IMR-90 (cell line): ENCODE measurements at regions not wholly inside any gene's neighbourhood (a gene's known extent, or its start where the extent isn't known, plus 50 kb on each side); places are given as distances from the start of the nearest gene placed in this dataset.

ENCODE experiments used
- ATAC-seq: fragments of 200-7000 bp; cut with Tn5 transposase; 2 replicates; pipeline ENCODE4 v1.9.1; 2020; ENCODE audit warnings: low read depth, mild to moderate bottlenecking, moderate library complexity
- BruUV-seq: library from RNA; stranded (reverse); fragments of 400-500 nt; replicated peaks from 2 replicates; lab custom pipeline; 2021; lab: Mats Ljungman, UMichigan
- CTCF ChIA-PET: fragments of 300-600 bp; formaldehyde crosslinking; extraction: SDS; loops from one replicate; lab custom pipeline; 2021; ENCODE audit warnings: antibody characterized with exemption; lab: Yijun Ruan, JAX
- POLR2A ChIA-PET: fragments of 300-600 bp; sonication (Branson Sonifier 250); formaldehyde crosslinking; loops from one replicate; lab custom pipeline; 2022; ENCODE audit warnings: antibody characterized with exemption; ENCODE audit not compliant: unreplicated experiment; lab: Charles Lee
- DNase-seq: peaks from one replicate; pipeline ENCODE4 v3.0.0; 2013
- H2AFZ ChIP-seq: replicated peaks from 2 replicates; pipeline ENCODE3; 2013; ENCODE audit warnings: low read length, mild to moderate bottlenecking; ENCODE audit not compliant: poor library complexity
- H2AK5ac ChIP-seq: 2 replicates; pipeline ENCODE4 v1.6.1; 2013; ENCODE audit warnings: low read depth, low read length, inconsistent platforms
- H2AK9ac ChIP-seq: replicated peaks from 2 replicates; pipeline ENCODE3; 2013; ENCODE audit warnings: mild to moderate bottlenecking, low read depth, low read length, moderate library complexity; ENCODE audit not compliant: poor library complexity
- H2BK120ac ChIP-seq: 2 replicates; pipeline ENCODE4 v1.6.1; 2013; ENCODE audit warnings: low read depth, low read length, inconsistent platforms
- H2BK15ac ChIP-seq: 3 replicates; pipeline ENCODE4 v1.6.1; 2013; ENCODE audit warnings: low read depth, low read length, inconsistent platforms
- H2BK20ac ChIP-seq: 2 replicates; pipeline ENCODE4 v1.6.1; 2013; ENCODE audit warnings: low read depth, mild to moderate bottlenecking, inconsistent platforms, low read length, moderate library complexity
- H2BK5ac ChIP-seq: 2 replicates; pipeline ENCODE4 v1.6.1; 2013; ENCODE audit warnings: mild to moderate bottlenecking, low read depth, low read length, inconsistent platforms; ENCODE audit not compliant: poor library complexity, severe bottlenecking
- H3K14ac ChIP-seq: replicated peaks from 2 replicates; pipeline ENCODE4 v1.6.1; 2013; ENCODE audit warnings: low read depth, low read length, inconsistent platforms
- H3K18ac ChIP-seq: 2 replicates; pipeline ENCODE4 v1.6.1; 2013; ENCODE audit warnings: low read depth, low read length, control low read depth
- H3K23ac ChIP-seq: 2 replicates; pipeline ENCODE4 v1.6.1; 2013; ENCODE audit warnings: low read depth, low read length, inconsistent platforms
- H3K27ac ChIP-seq: 2 replicates; pipeline ENCODE4 v1.5.1; 2013; ENCODE audit warnings: mild to moderate bottlenecking, control low read depth, low read length; ENCODE audit not compliant: insufficient read depth
- H3K27me3 ChIP-seq: 2 replicates; pipeline ENCODE4 v1.6.1; 2013; ENCODE audit warnings: low read length; ENCODE audit not compliant: control insufficient read depth, insufficient read depth
- H3K36me3 ChIP-seq: 2 replicates; pipeline ENCODE4 v1.6.1; 2013; ENCODE audit warnings: low read length, mixed read lengths; ENCODE audit not compliant: control insufficient read depth, insufficient read depth
- H3K4ac ChIP-seq: 2 replicates; pipeline ENCODE4 v1.6.1; 2013; ENCODE audit warnings: low read depth, low read length, inconsistent platforms
- H3K4me1 ChIP-seq: 2 replicates; pipeline ENCODE4 v1.6.1; 2013; ENCODE audit warnings: low read length, mixed read lengths; ENCODE audit not compliant: control insufficient read depth, insufficient read depth
- H3K4me2 ChIP-seq: 2 replicates; pipeline ENCODE4 v1.6.1; 2013; ENCODE audit warnings: low read depth, mild to moderate bottlenecking, control low read depth, low read length, moderate library complexity
- H3K4me3 ChIP-seq: 2 replicates; pipeline ENCODE4 v1.5.1; 2013; ENCODE audit warnings: low read depth, mild to moderate bottlenecking, control low read depth, low read length, moderate library complexity; ENCODE audit not compliant: insufficient read depth
- H3K56ac ChIP-seq: 2 replicates; pipeline ENCODE4 v1.6.1; 2013; ENCODE audit warnings: low read length, inconsistent platforms; ENCODE audit not compliant: insufficient read depth; ENCODE audit errors: extremely low read depth
- H3K79me1 ChIP-seq, 2 experiments: 2 replicates each; pipeline ENCODE4 v1.6.1; 2013; ENCODE audit warnings: low read length in 2 of 2, inconsistent platforms in 1 of 2, low read depth in 1 of 2
- H3K9ac ChIP-seq: 2 replicates; pipeline ENCODE4 v1.6.1; 2013; ENCODE audit warnings: low read depth, low read length, control low read depth
- H3K9me1 ChIP-seq: 2 replicates; pipeline ENCODE4 v1.6.1; 2013; ENCODE audit warnings: low read length, inconsistent platforms; ENCODE audit not compliant: insufficient read depth
- H3K9me3 ChIP-seq: 2 replicates; pipeline ENCODE4 v1.6.1; 2013; ENCODE audit warnings: low read length; ENCODE audit not compliant: control insufficient read depth, insufficient read depth
- H4K20me1 ChIP-seq: 2 replicates; pipeline ENCODE4 v1.6.1; 2013; ENCODE audit warnings: low read length, inconsistent platforms; ENCODE audit not compliant: insufficient read depth
- H4K5ac ChIP-seq: 2 replicates; pipeline ENCODE4 v1.6.1; 2013; ENCODE audit warnings: mild to moderate bottlenecking, low read depth, low read length, control low read depth
- H4K8ac ChIP-seq, 2 experiments: 2 replicates each; pipeline ENCODE4 v1.6.1; 2013; ENCODE audit warnings: low read depth in 2 of 2, low read length in 2 of 2, control low read depth in 1 of 2, inconsistent platforms in 1 of 2
- H4K91ac ChIP-seq: 2 replicates; pipeline ENCODE4 v1.6.1; 2013; ENCODE audit warnings: low read depth, low read length, inconsistent platforms; ENCODE audit not compliant: insufficient read depth
- CTCF ChIP-seq: conservative IDR thresholded peaks from 2 replicates; pipeline ENCODE4 v1.5.1; 2012; ENCODE audit warnings: mild to moderate bottlenecking, low read depth, low read length, improper control_type of control experiment
- WGBS, 2 experiments: methylation state at CpG; one replicate each; pipeline versions ENCODE4 v1.1.5 to v1.1.7; 2013; ENCODE audit warnings: missing lambda C conversion rate in 2 of 2; ENCODE audit not compliant: insufficient read length in 1 of 2; ENCODE audit errors: extremely low coverage in 2 of 2; 5-methylcytosine and 5-hydroxymethylcytosine counted together
- dilution Hi-C: fragments of 300-500 bp; cut with HindIII; formaldehyde crosslinking; loops from one replicate; pipeline ENCODE4 v1.14.3; 2018; ENCODE audit warnings: low sequenced_read_pairs; ENCODE audit not compliant: unreplicated experiment
- in situ Hi-C: fragments of 300-500 bp; cut with MboI; formaldehyde crosslinking; loops from 3 replicates; pipeline ENCODE4 v1.14.3; 2019; ENCODE audit warnings: low sequenced_read_pairs, inconsistent platforms, mixed read lengths
- intact Hi-C: fragments of 100-400 bp; cut with micrococcal nuclease; formaldehyde crosslinking; loops from 2 replicates; pipeline ENCODE4 v1.10.0; 2022

- intact Hi-C loops (no loop called here), dilution Hi-C loops (no loop called here), in situ Hi-C loops (no loop called here)
- H2BK15ac ChIP-seq = no peak overlapping the region
- no peaks in the 10 kb centered on the region for H3K79me1 ChIP-seq
- ATAC-seq (no peak), DNase-seq (no peak)
- no peak overlapping the region; the same call in 1 of the 2 replicates for H2BK20ac ChIP-seq
- no peaks in the 10 kb centered on the region for H3K9me3 ChIP-seq
- H4K8ac ChIP-seq = no peak overlapping the region
- H3K9me1 ChIP-seq = no peaks in the 10 kb centered on the region; the same call in 1 of the 2 replicates
- H4K20me1 ChIP-seq = no peaks in the 10 kb centered on the region
- no peak overlapping the region for H2BK5ac ChIP-seq
- H2AK5ac ChIP-seq = no peak overlapping the region
- H3K4me1 ChIP-seq = peaks cover 11% of the 10 kb centered on the region
- no peak overlapping the region for H2AFZ ChIP-seq
- H2BK120ac ChIP-seq = no peak overlapping the region; the same call in 1 of the 2 replicates
- H3K36me3 ChIP-seq = no peaks in the 10 kb centered on the region
- no peak overlapping the region for H3K56ac ChIP-seq
- no peak overlapping the region for H3K27ac ChIP-seq
- H2AK9ac ChIP-seq = no peak overlapping the region
- no peak overlapping the region for H3K18ac ChIP-seq
- no peak overlapping the region for H3K4ac ChIP-seq
- H3K9ac ChIP-seq = no peak overlapping the region
- no peak for TF ChIP-seq CTCF
- no peaks in the 10 kb centered on the region; the same call in 1 of the 2 replicates for H3K27me3 ChIP-seq
- no TSS peak for BruUV-seq
- no peak overlapping the region for H3K4me3 ChIP-seq
- no peak overlapping the region for H4K5ac ChIP-seq
- H3K14ac ChIP-seq = no peak overlapping the region
- H3K23ac ChIP-seq = no peak overlapping the region
- ChIA-PET POLR2A (no interaction called here), CTCF (no interaction called here)
- no peak overlapping the region for H4K91ac ChIP-seq
- WGBS, 2 experiments = no CpG with 5 or more reads among the region's 3 CpGs
- no peak overlapping the region for H3K4me2 ChIP-seq
Observed at GRCh38 chr13:40407567-40407966, 258.9 kb downstream of the FOXO1 start.
